ENCODE measurements at regions not wholly inside any gene's neighbourhood (a gene's known extent, or its start where the extent isn't known, plus 50 kb on each side); places are given as distances from the start of the nearest gene placed in this dataset.

- no peak overlapping the region for H2BK5ac ChIP-seq (ENCODE audit: low read depth, low read length, poor library complexity, severe bottlenecking)
- no peaks in the 10 kb centered on the region for H3K9me1 ChIP-seq (ENCODE audit: insufficient read depth, low read length)
- no peak overlapping the region for H2AK5ac ChIP-seq (ENCODE audit: low read depth, low read length)
- WGBS, 2 experiments (ENCODE audit: extremely low coverage in 2 of 2, insufficient read length in 1 of 2): 31% methylated on average over 4 of the region's 16 CpGs; no CpG with 5 or more reads in 1 of the 2 experiments
- H3K79me1 ChIP-seq (ENCODE audit: low read depth in 1 of 2, low read length in 2 of 2): no peaks in the 10 kb centered on the region
- no peak overlapping the region for H3K4me3 ChIP-seq (ENCODE audit: insufficient read depth, low read depth, low read length)
- no peak overlapping the region for H3K9ac ChIP-seq (ENCODE audit: low read depth, low read length)
- dilution Hi-C loops (cut with HindIII; ENCODE audit: low sequenced_read_pairs, unreplicated experiment): no loop called here
- H2AFZ ChIP-seq (replicated peaks; ENCODE audit: low read length, poor library complexity): no peak overlapping the region
- DNase-seq (no peak), ATAC-seq (ENCODE audit: low read depth) (no peak)
- no peak overlapping the region for H3K27ac ChIP-seq (ENCODE audit: insufficient read depth, low read length)
- no peak overlapping the region for H2BK15ac ChIP-seq (ENCODE audit: low read depth, low read length)
- no peak overlapping the region for H3K18ac ChIP-seq (ENCODE audit: low read depth, low read length)
- H3K14ac ChIP-seq (replicated peaks; ENCODE audit: low read depth, low read length): no peak overlapping the region
- H4K20me1 ChIP-seq (ENCODE audit: insufficient read depth, low read length): no peaks in the 10 kb centered on the region
- no peak overlapping the region for H2AK9ac ChIP-seq (replicated peaks; ENCODE audit: low read depth, low read length, poor library complexity)
- H2BK20ac ChIP-seq (ENCODE audit: low read depth, low read length): no peak overlapping the region
- ChIA-PET CTCF (no interaction called here), POLR2A (ENCODE audit: unreplicated experiment) (no interaction called here)
- no peak overlapping the region for H4K8ac ChIP-seq (ENCODE audit: low read depth in 2 of 2, low read length in 2 of 2)
- H2BK120ac ChIP-seq (ENCODE audit: low read depth, low read length): no peak overlapping the region
- no peak overlapping the region for H3K4ac ChIP-seq (ENCODE audit: low read depth, low read length)
- H4K91ac ChIP-seq (ENCODE audit: insufficient read depth, low read depth, low read length): no peak overlapping the region
- H3K9me3 ChIP-seq (ENCODE audit: control insufficient read depth, insufficient read depth, low read length): no peaks in the 10 kb centered on the region
- in situ Hi-C loops (cut with MboI; ENCODE audit: low sequenced_read_pairs): no loop called here
- no TSS peak for BruUV-seq (replicated peaks)
- TF ChIP-seq RAD21 (IDR thresholded peaks at IDR 0.05; ENCODE audit: low read length) (no peak), USF2 (IDR thresholded peaks at IDR 0.05; ENCODE audit: low read depth, low read length) (no peak), SMC3 (IDR thresholded peaks at IDR 0.05; ENCODE audit: low read depth, low read length) (no peak), CHD1 (IDR thresholded peaks at IDR 0.05; ENCODE audit: low read depth, low read length) (no peak), MAZ (IDR thresholded peaks at IDR 0.05; ENCODE audit: borderline replicate concordance, low read depth, low read length) (no peak), BHLHE40 (IDR thresholded peaks at IDR 0.05; ENCODE audit: low read depth, low read length) (no peak), ELK1 (IDR thresholded peaks at IDR 0.05; ENCODE audit: borderline replicate concordance, low read depth, low read length) (no peak), RCOR1 (IDR thresholded peaks at IDR 0.05; ENCODE audit: insufficient replicate concordance, low read length) (no peak), CEBPB (IDR thresholded peaks at IDR 0.05; ENCODE audit: low read depth, low read length) (no peak), MXI1 (IDR thresholded peaks at IDR 0.05; ENCODE audit: borderline replicate concordance, low read depth, low read length) (no peak)
- intact Hi-C loops (cut with micrococcal nuclease): no loop called here
- H4K5ac ChIP-seq (ENCODE audit: low read depth, low read length): no peak overlapping the region
- H3K4me2 ChIP-seq (ENCODE audit: low read depth, low read length): no peak overlapping the region
- no peak overlapping the region for H3K56ac ChIP-seq (ENCODE audit: extremely low read depth, insufficient read depth, low read length)
- H3K27me3 ChIP-seq (ENCODE audit: control insufficient read depth, insufficient read depth, low read length): peaks cover 25% of the 10 kb centered on the region
- no peaks in the 10 kb centered on the region for H3K36me3 ChIP-seq (ENCODE audit: control insufficient read depth, insufficient read depth, low read length)
- no peak overlapping the region for H3K23ac ChIP-seq (ENCODE audit: low read depth, low read length)
- no peaks in the 10 kb centered on the region for H3K4me1 ChIP-seq (ENCODE audit: control insufficient read depth, insufficient read depth, low read length)
Measured at GRCh38 chr20:57882451-57883161, 172.8 kb upstream of the PMEPA1 start.

Data from IMR-90 (cell line).